Tibial artery (tissue), 4 donors: ENCODE measurements at regions not wholly inside any gene's neighbourhood (a gene's known extent, or its start where the extent isn't known, plus 50 kb on each side); places are given as distances from the start of the nearest gene placed in this dataset.
"Not testable (repeated sequence)": the region's sequence is repeated elsewhere in the genome, so short reads cannot be mapped to it uniquely, and the experiment has no call there.

Experiments
- DNase-seq, 2 donors: peaks; one replicate each; pipeline ENCODE4 v3.0.0-alpha.2; 2019
- H3K27ac ChIP-seq, 2 donors: fragments of 200-600 bp; sonication (generic) in 1 of 2; 1 replicate in 1 of 2; 2 replicates in 1 of 2; pipeline ENCODE4 v1.5.1; 2018 to 2019; ENCODE audit warnings: mild to moderate bottlenecking in 1 of 2
- H3K27me3 ChIP-seq, 2 donors: fragments of 200-600 bp; sonication (generic) in 1 of 2; one replicate each; pipeline versions ENCODE4 v1.5.1 to v1.6.0; 2016 to 2019
- H3K36me3 ChIP-seq, 3 donors: fragments of 200-600 bp; sonication (generic) in 2 of 3; one replicate each; pipeline ENCODE4 v1.5.1; 2016 to 2019; ENCODE audit warnings: mild to moderate bottlenecking in 2 of 3
- H3K4me1 ChIP-seq, 4 donors: fragments of 200-600 bp; sonication (generic) in 2 of 4; 1 replicate in 3 of 4; 2 replicates in 1 of 4; pipeline ENCODE4 v1.5.1; 2016 to 2019
- H3K4me3 ChIP-seq, 2 donors: fragments of 200-600 bp; sonication (generic) in 1 of 2; 1 replicate in 1 of 2; 2 replicates in 1 of 2; pipeline ENCODE4 v1.5.1; 2018 to 2019; ENCODE audit warnings: mild to moderate bottlenecking in 2 of 2
- H3K9me3 ChIP-seq, 3 donors: fragments of 200-600 bp; sonication (generic) in 1 of 3; one replicate each; pipeline ENCODE4 v1.5.1; 2016 to 2019
- CTCF ChIP-seq, 2 experiments: fragments of 200-600 bp in 1 of 2; fragments of 450-650 bp in 1 of 2; IDR thresholded peaks; one replicate each; pipeline ENCODE4 v1.5.1; 2017 to 2019; ENCODE audit warnings: antibody characterized with exemption in 2 of 2, mild to moderate bottlenecking in 1 of 2, moderate library complexity in 1 of 2
- intact Hi-C: fragments of 100-400 bp; cut with DNase I; formaldehyde crosslinking; loops from one replicate; pipeline ENCODE4 v1.15.0; 2023; ENCODE audit warnings: low total_unique reads

- H3K4me1 ChIP-seq = no peaks in the 10 kb centered on the region
- no peak for DNase-seq
- H3K9me3 ChIP-seq = peaks cover 0 to 6% (median 0%) of the 10 kb centered on the region in 3 donors
- no peaks in the 10 kb centered on the region for H3K36me3 ChIP-seq
- no peak overlapping the region for H3K4me3 ChIP-seq
- TF ChIP-seq CTCF (IDR thresholded peaks at IDR 0.05) = no peak
- intact Hi-C loops = no loop called here
- no peak overlapping the region for H3K27ac ChIP-seq
- no peaks in the 10 kb centered on the region for H3K27me3 ChIP-seq
Observed at GRCh38 chr11:106553304-106553703, 465.0 kb downstream of the GUCY1A2 start.

GRCh38 chr11:106555566-106556250 lies 462.6 kb downstream of the GUCY1A2 start:
- H3K4me1 ChIP-seq, H3K36me3 ChIP-seq, intact Hi-C loops, DNase-seq, H3K4me3 ChIP-seq, H3K9me3 ChIP-seq, H3K27me3 ChIP-seq, H3K27ac ChIP-seq: not testable (repeated sequence)

DNA sequence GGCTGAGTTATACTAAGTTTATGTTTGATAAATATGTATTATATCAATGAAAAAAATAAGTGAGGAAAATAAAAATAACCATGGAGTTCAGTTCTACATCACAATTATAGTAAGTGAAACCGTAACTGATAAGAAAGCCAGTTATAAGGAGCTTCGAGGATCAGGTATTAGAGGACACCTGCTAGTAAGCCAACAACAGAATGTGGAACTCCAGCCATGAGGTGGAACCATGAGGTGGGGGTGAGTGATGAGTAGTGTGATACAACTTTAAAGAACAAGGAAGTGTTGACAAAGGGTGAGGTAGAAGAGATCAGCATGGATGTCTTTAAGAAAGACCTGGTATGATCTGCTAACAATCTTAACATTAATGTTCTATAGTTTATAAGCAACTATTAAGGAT lies 452.9 kb downstream of the GUCY1A2 start:
- Histone ChIP-seq H3K27me3 (no peaks in the 10 kb centered on the region), H3K4me3 (no peak overlapping the region), H3K9me3 (no peaks in the 10 kb centered on the region), H3K4me1 (no peaks in the 10 kb centered on the region), H3K36me3 (no peaks in the 10 kb centered on the region), H3K27ac (no peak overlapping the region)
- DNase-seq = no peak
- intact Hi-C loops = no loop called here
- TF ChIP-seq CTCF (IDR thresholded peaks at IDR 0.05) = no peak

DNA sequence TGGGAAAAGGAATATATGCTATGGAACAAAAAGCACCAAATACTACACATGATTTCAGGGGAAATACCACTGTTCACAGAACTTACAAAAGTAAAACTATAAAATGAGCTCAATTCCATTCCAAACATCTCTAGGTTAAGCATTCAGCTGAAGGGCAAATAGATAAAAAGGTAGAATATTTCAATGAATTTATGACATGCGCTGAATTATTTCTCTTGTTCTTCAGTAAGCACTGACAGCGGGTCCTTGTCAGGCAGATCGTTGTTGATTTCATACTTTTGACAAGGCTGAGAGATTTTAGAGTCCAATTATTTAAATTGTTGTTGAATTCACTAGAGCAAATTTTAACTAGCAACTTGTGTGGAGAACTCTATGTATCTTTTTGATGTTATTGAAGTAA lies 449.6 kb downstream of the GUCY1A2 start:
- H3K4me1 ChIP-seq = no peaks in the 10 kb centered on the region
- H3K4me3 ChIP-seq = no peak overlapping the region
- DNase-seq = no peak
- no peaks in the 10 kb centered on the region for H3K27me3 ChIP-seq
- H3K9me3 ChIP-seq = peaks cover 0 to 6% (median 0%) of the 10 kb centered on the region in 3 donors
- H3K36me3 ChIP-seq = no peaks in the 10 kb centered on the region
- no peak overlapping the region for H3K27ac ChIP-seq
- intact Hi-C loops = no loop called here
- TF ChIP-seq CTCF (IDR thresholded peaks at IDR 0.05) = no peak

- H3K36me3 ChIP-seq, H3K9me3 ChIP-seq, H3K27me3 ChIP-seq, intact Hi-C loops, DNase-seq, H3K27ac ChIP-seq, H3K4me1 ChIP-seq, H3K4me3 ChIP-seq: not testable (repeated sequence)
Observed at GRCh38 chr11:106577384-106577783, 440.9 kb downstream of the GUCY1A2 start.

GRCh38 chr11:106581399-106581798 lies 436.9 kb downstream of the GUCY1A2 start:
- DNase-seq = no peak
- TF ChIP-seq CTCF (IDR thresholded peaks at IDR 0.05) = no peak
- intact Hi-C loops = no loop called here
- Histone ChIP-seq H3K27me3 (no peaks in the 10 kb centered on the region), H3K9me3 (no peaks in the 10 kb centered on the region), H3K4me1 (no peaks in the 10 kb centered on the region), H3K36me3 (no peaks in the 10 kb centered on the region), H3K27ac (no peak overlapping the region), H3K4me3 (no peak overlapping the region)

DNA sequence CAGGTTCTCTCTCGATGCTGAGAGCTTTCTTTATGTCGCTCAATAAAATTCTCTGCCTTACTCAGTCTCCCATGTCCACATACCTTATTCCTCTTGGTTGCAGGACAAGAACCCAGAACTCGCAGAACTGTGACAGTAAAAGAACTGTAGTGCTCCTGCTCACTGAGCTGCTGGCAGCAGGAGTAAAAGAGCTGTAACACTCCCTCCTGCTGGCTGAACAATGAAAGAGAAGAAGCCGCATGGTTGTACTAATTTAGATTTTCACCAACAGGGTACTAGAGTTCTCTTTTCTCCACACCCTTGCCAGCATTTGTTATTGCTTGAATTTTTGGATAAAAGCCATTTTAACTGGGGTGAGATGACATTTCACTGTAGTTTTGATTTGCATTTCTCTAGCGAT lies 433.2 kb downstream of the GUCY1A2 start:
- H3K27ac ChIP-seq = no peak overlapping the region
- no peak for DNase-seq
- intact Hi-C loops = no loop called here
- no peaks in the 10 kb centered on the region for H3K4me1 ChIP-seq
- no peaks in the 10 kb centered on the region for H3K9me3 ChIP-seq
- no peak for TF ChIP-seq CTCF (IDR thresholded peaks at IDR 0.05)
- no peaks in the 10 kb centered on the region for H3K27me3 ChIP-seq
- no peak overlapping the region for H3K4me3 ChIP-seq
- H3K36me3 ChIP-seq = no peaks in the 10 kb centered on the region
